ENCODE measurements at regions not wholly inside any gene's neighbourhood (a gene's known extent, or its start where the extent isn't known, plus 50 kb on each side); places are given as distances from the start of the nearest gene placed in this dataset.

DNA sequence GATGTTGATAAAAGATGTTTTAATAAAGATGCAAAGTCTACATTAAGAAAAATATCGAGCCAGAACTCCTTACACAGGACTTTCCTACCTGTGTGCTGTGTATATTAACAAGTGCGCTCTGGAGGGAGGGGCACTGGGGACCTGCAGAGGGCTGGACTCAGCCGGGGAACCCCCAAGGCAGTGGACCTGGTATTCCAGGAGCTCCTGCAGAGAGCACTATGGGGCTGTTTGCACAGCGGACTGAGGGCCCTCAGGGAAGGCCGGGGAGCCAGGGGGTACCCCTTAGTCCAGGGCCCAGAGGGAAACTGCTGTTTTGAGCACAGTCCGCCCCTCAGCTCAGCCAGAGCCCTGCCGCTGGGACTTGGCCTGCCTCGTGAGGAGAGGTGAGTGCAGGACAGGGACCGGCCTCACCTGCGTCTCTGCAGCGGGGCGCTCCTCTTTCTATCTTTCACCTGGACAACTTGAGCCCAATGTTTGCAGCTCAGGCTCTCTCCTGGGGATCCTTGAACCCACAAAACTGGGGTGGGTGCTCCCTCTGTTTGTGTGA is 168.4 kb downstream of the ARL4C start:
- Histone ChIP-seq H4K91ac (ENCODE audit: insufficient read length, low read depth, low read length) (no peak overlapping the region), H2AFZ (ENCODE audit: low read length) (no peak overlapping the region), H2BK20ac (ENCODE audit: low read depth, low read length, poor library complexity, severe bottlenecking) (no peak overlapping the region), H2BK120ac (ENCODE audit: low read depth, low read length, poor library complexity, severe bottlenecking) (no peak overlapping the region), H3K79me1 (ENCODE audit: insufficient read depth, low read depth, low read length, poor library complexity, severe bottlenecking) (no peaks in the 10 kb centered on the region), H3K79me2 (ENCODE audit: insufficient read depth, low read length) (no peaks in the 10 kb centered on the region), H3K23ac (ENCODE audit: insufficient read length, low read depth, low read length) (no peak overlapping the region), H2AK5ac (ENCODE audit: insufficient read length, low read length) (no peak overlapping the region), H3T11ph (ENCODE audit: low read length) (no peak overlapping the region), H3K27me3 (ENCODE audit: insufficient read depth, low read length) (no peaks in the 10 kb centered on the region), H3K23me2 (ENCODE audit: insufficient read length, low read depth, low read length, poor library complexity, severe bottlenecking) (no peaks in the 10 kb centered on the region), H3K14ac (ENCODE audit: insufficient read depth, low read length) (no peak overlapping the region), H3K18ac (ENCODE audit: insufficient read length, low read depth, low read length) (no peak overlapping the region), H4K8ac (replicated peaks; ENCODE audit: insufficient read length, low read depth, low read length) (no peak overlapping the region), H3K56ac (ENCODE audit: insufficient read length, low read depth, low read length) (no peak overlapping the region), H3K9ac (ENCODE audit: extremely low read depth, insufficient read length, low read length) (no peak overlapping the region), H3K4me2 (ENCODE audit: insufficient read depth, insufficient read length, low read length) (no peak overlapping the region), H3K9me3 (ENCODE audit: control insufficient read depth, low read depth, low read length) (no peaks in the 10 kb centered on the region), H3K4ac (ENCODE audit: low read depth, low read length) (no peak overlapping the region), H4K20me1 (ENCODE audit: control insufficient read depth, insufficient read depth, insufficient read length) (no peaks in the 10 kb centered on the region), H3K4me1 (ENCODE audit: insufficient read depth, low read length) (no peaks in the 10 kb centered on the region), H2BK12ac (ENCODE audit: insufficient read length, low read depth, low read length) (no peak overlapping the region), H2BK5ac (ENCODE audit: insufficient read length, low read length) (no peak overlapping the region), H4K5ac (ENCODE audit: insufficient read length, low read depth, low read length) (no peak overlapping the region), H2BK15ac (ENCODE audit: low read depth, low read length) (no peak overlapping the region), H3K27ac (ENCODE audit: insufficient read length, low read depth, low read length) (no peak overlapping the region)
- H3K9me3 Mint-ChIP-seq, result no peaks in the 10 kb centered on the region
- no peak overlapping the region; a peak in 1 of 5 replicates for H3K4me3 Mint-ChIP-seq
- WGBS (ENCODE audit: extremely low coverage, insufficient read length, low lambda C conversion rate), result no CpG with 5 or more reads among the region's 12 CpGs
- H3K27me3 Mint-ChIP-seq (ENCODE audit: low read depth), result peaks cover 7% of the 10 kb centered on the region; the same call in 1 of the 2 replicates
- no peak overlapping the region for H3K27ac Mint-ChIP-seq
- peaks cover 19 to 24% of the 10 kb centered on the region in 2 experiments for H3K4me1 Mint-ChIP-seq
- DNase-seq, result no peak
- no peak for TF ChIP-seq CTCF (conservative IDR thresholded peaks at IDR 0.05)
- H3K36me3 Mint-ChIP-seq (ENCODE audit: insufficient read depth in 1 of 3, low read depth in 3 of 3), result no peaks in the 10 kb centered on the region

Measured in H9 (cell line).